ENCODE measurements at regions not wholly inside any gene's neighbourhood (a gene's known extent, or its start where the extent isn't known, plus 50 kb on each side); places are given as distances from the start of the nearest gene placed in this dataset.

DNA sequence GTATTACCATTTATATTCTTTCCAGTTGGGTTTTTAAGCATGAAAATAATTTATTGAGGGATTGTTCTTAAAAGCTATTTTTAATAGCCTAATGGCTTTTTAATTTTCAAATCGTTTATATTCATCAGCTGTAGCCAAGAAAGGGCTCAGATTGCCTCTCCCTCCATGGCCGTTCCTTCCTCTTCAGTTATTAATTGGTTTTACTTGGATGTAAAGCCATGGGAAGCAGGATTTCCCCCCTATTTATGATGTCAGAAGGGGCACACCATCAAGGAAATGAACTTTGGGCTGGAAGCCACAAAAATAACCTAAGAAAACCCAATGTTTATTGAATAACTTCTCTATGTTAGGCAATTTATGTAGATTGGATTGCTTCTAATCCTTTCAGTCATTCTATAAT is 656.3 kb downstream of the TYW1 start:
- Histone ChIP-seq H2BK5ac (ENCODE audit: low read depth, low read length, poor library complexity, severe bottlenecking) (no peak overlapping the region), H4K91ac (ENCODE audit: insufficient read depth, low read depth, low read length) (no peak overlapping the region), H3K23ac (ENCODE audit: low read depth, low read length) (no peak overlapping the region), H4K5ac (ENCODE audit: low read depth, low read length) (no peak overlapping the region), H4K20me1 (ENCODE audit: insufficient read depth, low read length) (no peaks in the 10 kb centered on the region), H3K9ac (ENCODE audit: low read depth, low read length) (no peak overlapping the region), H3K18ac (ENCODE audit: low read depth, low read length) (no peak overlapping the region), H3K27me3 (ENCODE audit: control insufficient read depth, insufficient read depth, low read length) (no peaks in the 10 kb centered on the region), H3K4me2 (ENCODE audit: low read depth, low read length) (no peak overlapping the region), H2AFZ (replicated peaks; ENCODE audit: low read length, poor library complexity) (no peak overlapping the region), H4K8ac (ENCODE audit: low read depth in 2 of 2, low read length in 2 of 2) (no peak overlapping the region), H3K4me3 (ENCODE audit: insufficient read depth, low read depth, low read length) (no peak overlapping the region), H3K4ac (ENCODE audit: low read depth, low read length) (no peak overlapping the region), H3K36me3 (ENCODE audit: control insufficient read depth, insufficient read depth, low read length) (no peaks in the 10 kb centered on the region), H3K9me1 (ENCODE audit: insufficient read depth, low read length) (no peaks in the 10 kb centered on the region), H3K79me1 (ENCODE audit: low read depth in 1 of 2, low read length in 2 of 2) (no peaks in the 10 kb centered on the region), H3K4me1 (ENCODE audit: control insufficient read depth, insufficient read depth, low read length) (no peaks in the 10 kb centered on the region), H3K14ac (replicated peaks; ENCODE audit: low read depth, low read length) (no peak overlapping the region), H3K56ac (ENCODE audit: extremely low read depth, insufficient read depth, low read length) (no peak overlapping the region), H2AK5ac (ENCODE audit: low read depth, low read length) (no peak overlapping the region), H2BK120ac (ENCODE audit: low read depth, low read length) (no peak overlapping the region), H2BK15ac (ENCODE audit: low read depth, low read length) (no peak overlapping the region), H3K9me3 (ENCODE audit: control insufficient read depth, insufficient read depth, low read length) (peaks cover 8% of the 10 kb centered on the region), H2BK20ac (ENCODE audit: low read depth, low read length) (no peak overlapping the region), H2AK9ac (replicated peaks; ENCODE audit: low read depth, low read length, poor library complexity) (no peak overlapping the region), H3K27ac (ENCODE audit: insufficient read depth, low read length) (no peak overlapping the region)
- in situ Hi-C loops (cut with MboI; ENCODE audit: low sequenced_read_pairs) (no loop called here), intact Hi-C loops (cut with micrococcal nuclease) (no loop called here), dilution Hi-C loops (cut with HindIII; ENCODE audit: low sequenced_read_pairs, unreplicated experiment) (no loop called here)
- BruUV-seq (replicated peaks) = no TSS peak
- ChIA-PET CTCF (no interaction called here), POLR2A (ENCODE audit: unreplicated experiment) (no interaction called here)
- TF ChIP-seq USF2 (IDR thresholded peaks at IDR 0.05; ENCODE audit: low read depth, low read length) (no peak), NFE2L2 (IDR thresholded peaks at IDR 0.05; ENCODE audit: low read depth, low read length) (no peak), RCOR1 (IDR thresholded peaks at IDR 0.05; ENCODE audit: insufficient replicate concordance, low read length) (no peak), MAZ (IDR thresholded peaks at IDR 0.05; ENCODE audit: borderline replicate concordance, low read depth, low read length) (no peak), FOS (IDR thresholded peaks at IDR 0.05; ENCODE audit: low read depth, low read length) (no peak), CTCF (conservative IDR thresholded peaks at IDR 0.05; ENCODE audit: low read depth, low read length) (no peak), CHD1 (IDR thresholded peaks at IDR 0.05; ENCODE audit: low read depth, low read length) (no peak), SMC3 (IDR thresholded peaks at IDR 0.05; ENCODE audit: low read depth, low read length) (no peak), MXI1 (IDR thresholded peaks at IDR 0.05; ENCODE audit: borderline replicate concordance, low read depth, low read length) (no peak), CEBPB (IDR thresholded peaks at IDR 0.05; ENCODE audit: low read depth, low read length) (no peak), RAD21 (IDR thresholded peaks at IDR 0.05; ENCODE audit: low read length) (no peak), BHLHE40 (IDR thresholded peaks at IDR 0.05; ENCODE audit: low read depth, low read length) (no peak), POLR2A (IDR thresholded peaks at IDR 0.05; ENCODE audit: low read depth, low read length) (no peak), RFX5 (IDR thresholded peaks at IDR 0.05; ENCODE audit: low read depth, low read length) (no peak), MAFK (IDR thresholded peaks at IDR 0.05; ENCODE audit: low read depth, low read length) (no peak)
- TF ChIP-seq, protein P1, sequence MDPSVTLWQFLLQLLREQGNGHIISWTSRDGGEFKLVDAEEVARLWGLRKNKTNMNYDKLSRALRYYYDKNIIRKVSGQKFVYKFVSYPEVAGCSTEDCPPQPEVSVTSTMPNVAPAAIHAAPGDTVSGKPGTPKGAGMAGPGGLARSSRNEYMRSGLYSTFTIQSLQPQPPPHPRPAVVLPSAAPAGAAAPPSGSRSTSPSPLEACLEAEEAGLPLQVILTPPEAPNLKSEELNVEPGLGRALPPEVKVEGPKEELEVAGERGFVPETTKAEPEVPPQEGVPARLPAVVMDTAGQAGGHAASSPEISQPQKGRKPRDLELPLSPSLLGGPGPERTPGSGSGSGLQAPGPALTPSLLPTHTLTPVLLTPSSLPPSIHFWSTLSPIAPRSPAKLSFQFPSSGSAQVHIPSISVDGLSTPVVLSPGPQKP (IDR thresholded peaks at IDR 0.05; ENCODE audit: borderline replicate concordance, low read depth, low read length) = no peak
- DNase-seq (no peak), ATAC-seq (ENCODE audit: low read depth) (no peak)
- WGBS, 2 experiments (ENCODE audit: extremely low coverage in 2 of 2, insufficient read length in 1 of 2) = no CpG with 5 or more reads among the region's 2 CpGs

Data from IMR-90 (cell line).